ENCODE measurements at regions not wholly inside any gene's neighbourhood (a gene's known extent, or its start where the extent isn't known, plus 50 kb on each side); places are given as distances from the start of the nearest gene placed in this dataset.
A peak's percentile ranks its signal among the peaks of the same experiment; 100 is the strongest.

- DNase-seq (ENCODE audit: extremely low spot score, unreplicated experiment), result no peak
- H3K36me3 Mint-ChIP-seq (ENCODE audit: unreplicated experiment), result peaks cover 8% of the 10 kb centered on the region
- peaks cover 10% of the 10 kb centered on the region for H3K4me1 Mint-ChIP-seq (ENCODE audit: unreplicated experiment)
- TF ChIP-seq, protein P1, sequence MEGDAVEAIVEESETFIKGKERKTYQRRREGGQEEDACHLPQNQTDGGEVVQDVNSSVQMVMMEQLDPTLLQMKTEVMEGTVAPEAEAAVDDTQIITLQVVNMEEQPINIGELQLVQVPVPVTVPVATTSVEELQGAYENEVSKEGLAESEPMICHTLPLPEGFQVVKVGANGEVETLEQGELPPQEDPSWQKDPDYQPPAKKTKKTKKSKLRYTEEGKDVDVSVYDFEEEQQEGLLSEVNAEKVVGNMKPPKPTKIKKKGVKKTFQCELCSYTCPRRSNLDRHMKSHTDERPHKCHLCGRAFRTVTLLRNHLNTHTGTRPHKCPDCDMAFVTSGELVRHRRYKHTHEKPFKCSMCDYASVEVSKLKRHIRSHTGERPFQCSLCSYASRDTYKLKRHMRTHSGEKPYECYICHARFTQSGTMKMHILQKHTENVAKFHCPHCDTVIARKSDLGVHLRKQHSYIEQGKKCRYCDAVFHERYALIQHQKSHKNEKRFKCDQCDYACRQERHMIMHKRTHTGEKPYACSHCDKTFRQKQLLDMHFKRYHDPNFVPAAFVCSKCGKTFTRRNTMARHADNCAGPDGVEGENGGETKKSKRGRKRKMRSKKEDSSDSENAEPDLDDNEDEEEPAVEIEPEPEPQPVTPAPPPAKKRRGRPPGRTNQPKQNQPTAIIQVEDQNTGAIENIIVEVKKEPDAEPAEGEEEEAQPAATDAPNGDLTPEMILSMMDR (IDR thresholded peaks at IDR 0.05), result no peak
- H3K4me3 Mint-ChIP-seq (ENCODE audit: unreplicated experiment), result no peak overlapping the region
- peak overlapping the region; percentile 13 for H3K27ac Mint-ChIP-seq (ENCODE audit: unreplicated experiment)
- H3K27me3 Mint-ChIP-seq (ENCODE audit: unreplicated experiment), result no peaks in the 10 kb centered on the region
- H3K9me3 Mint-ChIP-seq (ENCODE audit: unreplicated experiment), result peaks cover 8% of the 10 kb centered on the region
Measured at GRCh38 chr12:58547217-58547616, 373.1 kb downstream of the LRIG3 start.

DNA sequence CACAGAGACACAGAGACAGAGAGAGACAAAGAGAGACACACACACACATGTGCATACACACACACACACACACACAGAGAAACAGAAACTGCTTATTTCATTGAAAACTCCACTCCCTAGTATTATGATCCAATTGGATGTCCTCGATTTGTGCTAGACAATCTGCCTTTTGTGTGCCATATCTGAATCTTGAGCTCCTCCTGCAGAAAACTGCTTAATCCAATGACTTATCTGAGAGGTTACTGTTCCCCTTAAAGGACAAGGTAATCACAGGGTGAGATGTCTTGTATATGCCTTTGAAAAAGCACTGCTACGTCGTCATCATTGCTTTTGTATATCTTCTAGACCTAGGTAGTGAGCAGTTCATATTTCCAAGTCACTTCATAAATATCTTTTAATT lies 371.5 kb downstream of the LRIG3 start:
- TF ChIP-seq, protein P1 (IDR thresholded peaks at IDR 0.05), result no peak
- no peak overlapping the region for H3K4me3 Mint-ChIP-seq (ENCODE audit: unreplicated experiment)
- no peak overlapping the region for H3K27ac Mint-ChIP-seq (ENCODE audit: unreplicated experiment)
- H3K36me3 Mint-ChIP-seq (ENCODE audit: unreplicated experiment), result peaks cover 13% of the 10 kb centered on the region
- H3K9me3 Mint-ChIP-seq (ENCODE audit: unreplicated experiment), result peaks cover 15% of the 10 kb centered on the region
- H3K4me1 Mint-ChIP-seq (ENCODE audit: unreplicated experiment), result peaks cover 12% of the 10 kb centered on the region
- no peaks in the 10 kb centered on the region for H3K27me3 Mint-ChIP-seq (ENCODE audit: unreplicated experiment)
- DNase-seq (ENCODE audit: extremely low spot score, unreplicated experiment), result no peak

DNA sequence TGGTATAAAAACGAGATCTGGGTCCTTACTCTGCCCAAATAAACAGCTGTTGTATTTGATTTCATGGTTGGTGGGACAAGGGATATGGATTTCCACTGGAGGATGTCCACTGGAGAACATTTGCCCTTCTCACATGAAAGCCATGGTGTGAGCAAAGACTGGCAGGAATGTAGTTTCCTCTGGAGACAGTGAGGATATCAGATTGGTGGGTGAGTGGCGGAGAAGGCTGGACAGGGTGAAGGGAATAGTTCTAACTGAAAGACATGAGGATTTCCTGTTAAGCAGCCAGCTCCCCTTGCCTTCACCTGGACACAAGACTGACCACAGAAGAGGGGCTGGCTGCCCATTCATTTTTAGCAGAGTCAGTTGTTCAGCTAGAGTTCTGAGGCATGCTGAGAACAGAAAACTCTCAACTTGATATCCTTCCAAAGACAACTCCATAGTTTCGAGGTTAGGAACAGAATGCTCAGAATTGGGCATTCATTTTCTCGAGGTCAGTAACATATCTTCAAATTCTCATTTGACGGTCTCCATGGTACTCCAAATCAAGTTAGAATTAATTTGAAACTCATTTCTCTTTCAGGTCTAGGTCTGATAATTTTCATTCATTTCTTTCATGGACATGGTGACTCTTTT lies 365.7 kb downstream of the LRIG3 start:
- H3K27ac Mint-ChIP-seq (ENCODE audit: unreplicated experiment), result peak overlapping the region; percentile 52
- H3K4me3 Mint-ChIP-seq (ENCODE audit: unreplicated experiment), result no peak overlapping the region
- H3K36me3 Mint-ChIP-seq (ENCODE audit: unreplicated experiment), result peaks cover 9% of the 10 kb centered on the region
- TF ChIP-seq, protein P1 (IDR thresholded peaks at IDR 0.05), result no peak
- peaks cover 18% of the 10 kb centered on the region for H3K9me3 Mint-ChIP-seq (ENCODE audit: unreplicated experiment)
- no peak for DNase-seq (ENCODE audit: extremely low spot score, unreplicated experiment)
- peaks cover 39% of the 10 kb centered on the region for H3K4me1 Mint-ChIP-seq (ENCODE audit: unreplicated experiment)
- no peaks in the 10 kb centered on the region for H3K27me3 Mint-ChIP-seq (ENCODE audit: unreplicated experiment)

DNA sequence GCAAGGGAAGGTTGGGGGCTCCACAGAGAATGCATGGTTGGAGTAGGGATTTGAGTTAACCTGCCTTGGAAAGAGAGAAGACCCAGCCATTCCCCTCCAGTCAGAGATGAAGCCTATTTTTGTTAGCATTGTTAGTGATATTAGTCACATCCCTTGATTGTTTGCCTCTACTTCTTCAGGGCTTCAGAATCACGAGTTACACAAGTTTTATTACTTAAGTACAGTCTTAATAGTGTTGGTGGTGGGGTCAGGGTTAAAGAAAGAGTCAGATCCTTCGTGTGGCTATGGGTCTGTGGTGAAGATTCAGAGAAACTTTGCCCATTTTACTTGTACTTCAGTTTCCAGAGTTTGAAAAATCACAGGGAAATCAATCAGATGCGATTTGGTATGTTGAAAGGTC lies 363.1 kb downstream of the LRIG3 start:
- TF ChIP-seq, protein P1 (IDR thresholded peaks at IDR 0.05), result no peak
- no peak overlapping the region for H3K4me3 Mint-ChIP-seq (ENCODE audit: unreplicated experiment)
- H3K27me3 Mint-ChIP-seq (ENCODE audit: unreplicated experiment), result no peaks in the 10 kb centered on the region
- H3K9me3 Mint-ChIP-seq (ENCODE audit: unreplicated experiment), result peaks cover 18% of the 10 kb centered on the region
- H3K27ac Mint-ChIP-seq (ENCODE audit: unreplicated experiment), result peak overlapping the region; percentile 92
- no peak for DNase-seq (ENCODE audit: extremely low spot score, unreplicated experiment)
- H3K4me1 Mint-ChIP-seq (ENCODE audit: unreplicated experiment), result peaks cover 44% of the 10 kb centered on the region
- peaks cover 11% of the 10 kb centered on the region for H3K36me3 Mint-ChIP-seq (ENCODE audit: unreplicated experiment)

- H3K27me3 Mint-ChIP-seq (ENCODE audit: unreplicated experiment), result no peaks in the 10 kb centered on the region
- no peak for DNase-seq (ENCODE audit: extremely low spot score, unreplicated experiment)
- H3K4me1 Mint-ChIP-seq (ENCODE audit: unreplicated experiment), result peaks cover 47% of the 10 kb centered on the region
- peak overlapping the region; percentile 92 for H3K27ac Mint-ChIP-seq (ENCODE audit: unreplicated experiment)
- peak overlapping the region; percentile 8 for H3K4me3 Mint-ChIP-seq (ENCODE audit: unreplicated experiment)
- TF ChIP-seq, protein P1 (IDR thresholded peaks at IDR 0.05), result no peak
- peaks cover 11% of the 10 kb centered on the region for H3K36me3 Mint-ChIP-seq (ENCODE audit: unreplicated experiment)
- H3K9me3 Mint-ChIP-seq (ENCODE audit: unreplicated experiment), result peaks cover 18% of the 10 kb centered on the region
Measured at GRCh38 chr12:58557661-58558060, 362.6 kb downstream of the LRIG3 start.

All from osteocyte (in vitro differentiated cells).